TTC549 (cell line): ENCODE measurements at regions not wholly inside any gene's neighbourhood (a gene's known extent, or its start where the extent isn't known, plus 50 kb on each side); places are given as distances from the start of the nearest gene placed in this dataset.

Source experiments
- FAIRE-seq: peaks from 2 replicates; lab custom pipeline; 2012; peaks lifted over from hg19 to GRCh38; lab: Jason Lieb, UNC

DNA sequence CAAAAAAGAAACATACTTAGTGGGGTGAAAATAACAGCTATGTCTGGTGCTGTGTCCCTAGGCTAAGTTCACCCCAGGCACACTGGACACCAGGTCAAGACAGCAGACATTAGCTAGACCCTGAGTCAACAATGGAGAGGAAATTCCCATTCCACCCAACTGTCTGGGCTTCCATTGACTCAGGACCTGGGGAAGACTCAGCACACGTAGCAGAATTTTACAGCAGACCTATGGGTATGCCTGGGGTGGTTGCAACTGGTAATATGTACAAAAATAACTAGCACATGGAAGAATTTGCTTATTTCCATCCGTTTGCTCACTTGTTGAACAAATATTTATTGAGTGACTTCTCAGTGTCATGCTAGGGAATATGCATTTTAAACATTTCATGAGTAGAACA is 117.0 kb downstream of the GAS1 start:
- FAIRE-seq: no peak

DNA sequence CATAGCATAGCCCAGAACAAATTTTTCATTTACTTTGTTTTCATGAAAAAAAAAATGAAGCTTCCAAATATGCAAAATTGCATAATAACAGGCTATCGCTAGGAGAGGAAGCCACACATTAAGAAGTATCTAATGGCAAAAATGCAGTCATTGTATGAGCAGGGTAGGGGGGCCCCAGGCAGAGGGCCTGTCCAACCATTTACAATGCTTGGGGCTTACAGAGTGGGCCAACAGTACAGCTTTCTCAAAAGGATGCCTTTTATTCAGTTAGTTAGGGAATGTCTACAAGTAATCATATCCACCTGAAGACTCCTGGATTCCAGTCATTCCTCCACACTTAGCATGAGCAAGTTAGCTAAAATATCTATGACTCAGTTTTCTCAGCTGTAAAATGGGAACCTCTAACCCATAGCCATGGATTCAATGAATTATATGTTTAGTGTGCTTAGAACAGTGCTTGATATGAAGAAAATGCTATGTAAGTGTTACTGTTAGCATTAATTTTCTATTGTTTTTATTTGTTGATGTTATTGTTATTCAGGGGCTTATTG is 117.7 kb downstream of the GAS1 start:
- FAIRE-seq: no peak

GRCh38 chr9:86828631-86829030 is 118.7 kb downstream of the GAS1 start:
- FAIRE-seq: no peak

- no peak for FAIRE-seq
These were observed 119.4 kb downstream of the GAS1 start for GRCh38 chr9:86827893-86828292.

- no peak for FAIRE-seq
These were observed 122.0 kb downstream of the GAS1 start for GRCh38 chr9:86825299-86825698.

- FAIRE-seq: no peak
These were observed 125.1 kb downstream of the GAS1 start for GRCh38 chr9:86822006-86822801.

- no peak for FAIRE-seq
These were observed 126.1 kb downstream of the GAS1 start for GRCh38 chr9:86821006-86821845.

GRCh38 chr9:86819552-86819951 is 127.8 kb downstream of the GAS1 start:
- FAIRE-seq: no peak

DNA sequence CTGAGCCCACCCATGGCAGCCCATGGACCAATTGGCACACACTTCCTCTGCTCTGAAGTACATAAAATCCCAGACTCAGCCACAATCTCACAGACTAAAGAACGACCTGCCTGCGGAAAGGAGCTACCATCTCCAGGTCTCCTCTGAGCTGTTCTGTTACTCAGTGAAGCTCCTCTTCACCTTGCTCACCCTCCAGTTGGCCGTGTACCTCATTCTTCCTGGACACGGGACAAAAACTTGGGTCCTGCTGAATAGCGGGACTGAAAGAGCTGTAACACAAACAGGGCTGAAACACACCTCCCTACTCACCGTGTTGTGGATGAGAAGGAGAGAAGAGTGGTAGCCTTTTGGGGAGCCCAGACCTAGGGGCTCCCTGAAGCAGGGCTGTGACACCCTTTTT is 128.7 kb downstream of the GAS1 start:
- FAIRE-seq: no peak

- FAIRE-seq: no peak
These were observed 130.4 kb downstream of the GAS1 start for GRCh38 chr9:86816868-86817267.

GRCh38 chr9:86816366-86816765 is 130.9 kb downstream of the GAS1 start:
- FAIRE-seq: no peak

GRCh38 chr9:86812616-86813015 is 134.7 kb downstream of the GAS1 start:
- FAIRE-seq: no peak

- FAIRE-seq: no peak
These were observed 137.4 kb downstream of the GAS1 start for GRCh38 chr9:86809759-86810367.

GRCh38 chr9:86809151-86809550 is 138.2 kb downstream of the GAS1 start:
- FAIRE-seq: no peak

DNA sequence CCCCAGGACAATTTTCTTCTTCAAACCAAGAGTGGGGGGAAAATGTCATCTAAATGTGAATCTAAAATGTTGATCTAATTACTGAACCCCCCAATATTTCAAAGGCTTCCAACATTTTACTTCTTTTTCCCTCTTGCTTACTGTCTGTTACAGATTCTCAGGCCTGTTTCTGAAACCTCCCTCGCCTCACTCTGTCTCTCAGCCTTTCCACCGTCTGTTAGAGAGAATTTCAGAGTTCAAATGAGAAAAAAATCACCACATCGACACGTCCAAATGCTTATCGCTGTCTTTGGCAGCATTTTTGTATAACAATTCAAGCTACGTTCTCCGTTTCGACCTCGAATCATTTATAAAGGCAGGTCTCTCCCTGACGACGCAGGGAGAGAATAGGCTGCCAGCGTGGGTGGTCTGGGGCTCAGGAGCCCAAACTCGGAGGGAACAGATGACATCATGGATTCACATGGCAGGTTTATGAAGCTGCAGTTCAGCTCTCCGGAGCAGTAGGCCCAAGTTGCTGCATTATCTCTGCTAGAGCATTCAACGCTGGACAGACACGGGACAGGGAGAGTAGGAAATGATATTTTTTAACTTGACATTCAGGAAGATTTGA is 139.8 kb downstream of the GAS1 start:
- no peak for FAIRE-seq

GRCh38 chr9:86804011-86804410 is 143.3 kb downstream of the GAS1 start:
- no peak for FAIRE-seq

GRCh38 chr9:86802900-86803673 is 144.2 kb downstream of the GAS1 start:
- no peak for FAIRE-seq

- FAIRE-seq: no peak
These were observed 146.1 kb downstream of the GAS1 start for GRCh38 chr9:86801246-86801645.

- no peak for FAIRE-seq
These were observed 146.6 kb downstream of the GAS1 start for GRCh38 chr9:86800681-86801080.

- no peak for FAIRE-seq
These were observed 148.3 kb downstream of the GAS1 start for GRCh38 chr9:86798966-86799365.

DNA sequence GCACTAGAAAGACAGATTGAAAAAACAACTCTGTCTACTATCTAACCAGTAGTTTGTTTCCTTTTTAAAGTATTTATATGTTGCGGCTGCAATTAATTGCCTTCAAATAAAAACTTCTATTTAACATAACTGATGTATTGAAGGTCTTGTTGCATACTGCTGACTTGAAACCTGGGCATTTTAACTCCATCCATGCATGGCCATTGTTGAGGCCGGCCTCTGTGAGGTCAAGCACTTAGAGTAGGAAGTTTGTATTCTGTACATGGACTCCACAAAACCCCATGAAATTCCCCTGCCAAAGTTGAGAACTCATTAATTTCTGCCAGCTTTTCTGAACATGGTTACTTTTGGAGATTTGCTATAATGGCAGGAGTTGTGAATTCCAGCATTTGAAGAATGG is 150.6 kb downstream of the GAS1 start:
- FAIRE-seq: no peak
